ENCODE measurements at regions not wholly inside any gene's neighbourhood (a gene's known extent, or its start where the extent isn't known, plus 50 kb on each side); places are given as distances from the start of the nearest gene placed in this dataset.

GRCh38 chr13:58097831-58098230, 466.3 kb downstream of the PCDH17 start:
- TF ChIP-seq CTCF (IDR thresholded peaks at IDR 0.05) (no peak), POLR2A (IDR thresholded peaks at IDR 0.05) (no peak)

Measured in prostate gland (tissue), 2 donors.